DMS53 treated with DMSO at 0.1 percent for 48 hours (cell line): ENCODE measurements at regions not wholly inside any gene's neighbourhood (a gene's known extent, or its start where the extent isn't known, plus 50 kb on each side); places are given as distances from the start of the nearest gene placed in this dataset.
A peak's percentile ranks its signal among the peaks of the same experiment; 100 is the strongest.

Experiments
- DNase-seq: peaks from one replicate; lab custom pipeline; 2025; ENCODE audit not compliant: unreplicated experiment; lab: John Stamatoyannopoulos, UW

- no peak for DNase-seq
These were observed 53.7 kb upstream of the RPL38 start for GRCh38 chr17:74149597-74150427.

GRCh38 chr17:74150428-74151025 is 53.0 kb upstream of the RPL38 start:
- DNase-seq: no peak

- no peak for DNase-seq
These were observed 51.7 kb upstream of the RPL38 start for GRCh38 chr17:74151551-74152315.

GRCh38 chr17:74152591-74153455 is 50.7 kb upstream of the RPL38 start:
- peak; percentile 27 for DNase-seq

- no peak for DNase-seq
These were observed 50.0 kb upstream of the RPL38 start for GRCh38 chr17:74153456-74153810.
